Astrocyte (in vitro differentiated cells and primary cell): ENCODE measurements at regions not wholly inside any gene's neighbourhood (a gene's known extent, or its start where the extent isn't known, plus 50 kb on each side); places are given as distances from the start of the nearest gene placed in this dataset.

ENCODE experiments used
- DNase-seq: peaks from one replicate; pipeline ENCODE4 v3.0.0-alpha.2; 2010; ENCODE audit warnings: low read depth
- FAIRE-seq: peaks from 2 replicates; lab custom pipeline; 2011; peaks lifted over from hg19 to GRCh38; lab: Jason Lieb, UNC
- H2AFZ ChIP-seq: 2 replicates; pipeline ENCODE4 v1.6.0; 2012; ENCODE audit warnings: low read depth, low read length, inconsistent platforms
- H3K27ac ChIP-seq: 2 replicates; pipeline ENCODE4 v1.5.1; 2011; ENCODE audit warnings: low read depth, low read length, inconsistent platforms
- H3K27me3 ChIP-seq: 2 replicates; pipeline ENCODE4 v1.6.0; 2011; ENCODE audit warnings: low read length, inconsistent platforms; ENCODE audit not compliant: insufficient read depth
- H3K36me3 ChIP-seq: 2 replicates; pipeline ENCODE4 v1.5.1; 2011; ENCODE audit warnings: low read length, inconsistent platforms; ENCODE audit not compliant: insufficient read depth
- H3K4me1 ChIP-seq: 2 replicates; pipeline ENCODE4 v1.5.1; 2011; ENCODE audit warnings: low read length, inconsistent platforms; ENCODE audit not compliant: insufficient read depth
- H3K4me2 ChIP-seq: 2 replicates; pipeline ENCODE4 v1.6.0; 2012; ENCODE audit warnings: low read length, inconsistent platforms
- H3K4me3 ChIP-seq: 2 replicates; pipeline ENCODE4 v1.5.1; 2011; ENCODE audit warnings: low read depth, mild to moderate bottlenecking, low read length, inconsistent platforms; ENCODE audit not compliant: insufficient read depth
- H3K79me2 ChIP-seq: 2 replicates; pipeline ENCODE4 v1.6.0; 2012; ENCODE audit warnings: mild to moderate bottlenecking, low read length, inconsistent platforms; ENCODE audit not compliant: insufficient read depth
- H3K9ac ChIP-seq: 2 replicates; pipeline ENCODE4 v1.6.0; 2012; ENCODE audit warnings: mild to moderate bottlenecking, low read length, inconsistent platforms
- H3K9me3 ChIP-seq: 2 replicates; pipeline ENCODE4 v1.5.1; 2012; ENCODE audit warnings: low read depth, mild to moderate bottlenecking, low read length, inconsistent platforms; ENCODE audit not compliant: insufficient read depth
- H4K20me1 ChIP-seq: 2 replicates; pipeline ENCODE4 v1.6.0; 2012; ENCODE audit warnings: low read length, inconsistent platforms; ENCODE audit not compliant: insufficient read depth
- H3K27ac Mint-ChIP-seq: one replicate; pipeline ENCODE4 v1.8.0; 2021; ENCODE audit warnings: mild to moderate bottlenecking, mixed read lengths; ENCODE audit not compliant: unreplicated experiment
- H3K27me3 Mint-ChIP-seq: one replicate; pipeline ENCODE4 v1.8.0; 2021; ENCODE audit warnings: low read depth, mixed read lengths; ENCODE audit not compliant: unreplicated experiment
- H3K36me3 Mint-ChIP-seq: one replicate; pipeline ENCODE4 v1.8.0; 2021; ENCODE audit warnings: low read depth, mixed read lengths; ENCODE audit not compliant: unreplicated experiment
- H3K4me1 Mint-ChIP-seq: one replicate; pipeline ENCODE4 v1.8.0; 2021; ENCODE audit warnings: low read depth, mixed read lengths; ENCODE audit not compliant: unreplicated experiment
- H3K4me3 Mint-ChIP-seq: one replicate; pipeline ENCODE4 v1.8.0; 2021; ENCODE audit warnings: mild to moderate bottlenecking, moderate library complexity, mixed read lengths; ENCODE audit not compliant: unreplicated experiment
- H3K9me3 Mint-ChIP-seq: one replicate; pipeline ENCODE4 v1.8.0; 2021; ENCODE audit warnings: mild to moderate bottlenecking, mixed read lengths; ENCODE audit not compliant: unreplicated experiment
- EZH2 ChIP-seq: IDR thresholded peaks from 2 replicates; pipeline ENCODE4 v1.6.1; 2012; ENCODE audit warnings: mild to moderate bottlenecking, low read length, inconsistent platforms; ENCODE audit not compliant: insufficient read depth
- TF ChIP-seq, protein P1 (sequence below): IDR thresholded peaks from 2 replicates; pipeline ENCODE4 v1.5.1; 2011; ENCODE audit warnings: low read depth, mild to moderate bottlenecking, inconsistent platforms, low read length, moderate library complexity; ENCODE audit not compliant: insufficient read depth

DNA sequence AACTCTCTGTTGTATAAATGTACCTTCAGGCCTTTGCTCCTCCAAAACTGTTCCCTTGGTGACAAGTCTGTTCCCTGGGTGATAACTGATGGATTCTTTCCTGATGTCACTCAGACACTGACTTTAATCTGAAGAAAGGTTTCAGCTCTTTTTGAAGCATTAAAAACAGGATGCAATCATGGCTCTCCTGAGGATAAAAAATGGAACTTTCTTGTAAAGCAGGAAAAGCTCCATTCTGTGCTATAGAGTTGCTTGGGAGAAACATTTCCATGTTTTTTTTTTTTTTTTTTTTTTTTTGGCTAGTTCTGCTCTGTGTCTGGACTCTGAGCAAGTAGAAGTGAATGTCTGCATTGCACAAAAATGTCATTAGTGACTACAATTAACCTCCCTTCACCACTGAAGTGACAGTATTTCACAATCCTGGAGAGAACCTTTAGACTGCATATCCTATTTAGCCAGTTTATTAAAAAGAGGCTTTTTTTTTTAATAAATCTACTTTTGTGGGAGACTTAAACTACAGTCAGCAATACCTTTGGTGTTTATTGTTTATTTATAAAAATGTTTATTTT is 101.7 kb upstream of the PRMT6 start:
- FAIRE-seq (no peak), DNase-seq (no peak)
- Mint-ChIP-seq H3K4me1 (peaks cover 5% of the 10 kb centered on the region), H3K9me3 (no peaks in the 10 kb centered on the region), H3K36me3 (no peaks in the 10 kb centered on the region), H3K27ac (no peak overlapping the region), H3K27me3 (peaks cover 1% of the 10 kb centered on the region), H3K4me3 (no peak overlapping the region)
- Histone ChIP-seq H3K36me3 (no peaks in the 10 kb centered on the region), H3K9me3 (no peaks in the 10 kb centered on the region), H3K9ac (no peak overlapping the region), H3K27ac (no peak overlapping the region), H4K20me1 (no peaks in the 10 kb centered on the region), H2AFZ (no peak overlapping the region), H3K4me3 (no peak overlapping the region), H3K4me2 (no peak overlapping the region), H3K4me1 (no peaks in the 10 kb centered on the region), H3K79me2 (no peaks in the 10 kb centered on the region), H3K27me3 (no peaks in the 10 kb centered on the region)
- TF ChIP-seq, protein P1, sequence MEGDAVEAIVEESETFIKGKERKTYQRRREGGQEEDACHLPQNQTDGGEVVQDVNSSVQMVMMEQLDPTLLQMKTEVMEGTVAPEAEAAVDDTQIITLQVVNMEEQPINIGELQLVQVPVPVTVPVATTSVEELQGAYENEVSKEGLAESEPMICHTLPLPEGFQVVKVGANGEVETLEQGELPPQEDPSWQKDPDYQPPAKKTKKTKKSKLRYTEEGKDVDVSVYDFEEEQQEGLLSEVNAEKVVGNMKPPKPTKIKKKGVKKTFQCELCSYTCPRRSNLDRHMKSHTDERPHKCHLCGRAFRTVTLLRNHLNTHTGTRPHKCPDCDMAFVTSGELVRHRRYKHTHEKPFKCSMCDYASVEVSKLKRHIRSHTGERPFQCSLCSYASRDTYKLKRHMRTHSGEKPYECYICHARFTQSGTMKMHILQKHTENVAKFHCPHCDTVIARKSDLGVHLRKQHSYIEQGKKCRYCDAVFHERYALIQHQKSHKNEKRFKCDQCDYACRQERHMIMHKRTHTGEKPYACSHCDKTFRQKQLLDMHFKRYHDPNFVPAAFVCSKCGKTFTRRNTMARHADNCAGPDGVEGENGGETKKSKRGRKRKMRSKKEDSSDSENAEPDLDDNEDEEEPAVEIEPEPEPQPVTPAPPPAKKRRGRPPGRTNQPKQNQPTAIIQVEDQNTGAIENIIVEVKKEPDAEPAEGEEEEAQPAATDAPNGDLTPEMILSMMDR: no peak
- TF ChIP-seq EZH2: no peak

DNA sequence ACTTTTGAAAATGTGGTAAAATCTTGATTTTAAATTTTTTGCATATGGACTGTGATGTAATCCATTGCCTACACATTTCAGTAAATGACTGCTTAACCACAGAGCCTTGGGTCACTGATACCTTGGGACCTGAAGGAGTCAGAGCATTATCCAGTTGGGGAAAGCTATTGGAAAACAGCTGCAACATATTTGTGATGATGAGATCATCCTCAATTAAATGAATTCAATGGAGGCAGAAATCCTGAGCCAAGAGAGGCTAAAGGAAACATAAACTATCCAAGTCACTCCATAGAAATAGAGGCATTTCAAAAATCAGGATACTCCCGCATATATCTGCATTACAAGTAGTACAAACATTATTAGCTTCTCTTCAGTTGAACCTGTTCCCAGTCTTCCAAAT is 99.8 kb upstream of the PRMT6 start:
- no peaks in the 10 kb centered on the region for H3K36me3 Mint-ChIP-seq
- no peak overlapping the region for H3K4me2 ChIP-seq
- no peak for TF ChIP-seq EZH2
- TF ChIP-seq, protein P1: no peak
- H3K9me3 ChIP-seq: no peaks in the 10 kb centered on the region
- H3K4me3 ChIP-seq: no peak overlapping the region
- no peaks in the 10 kb centered on the region for H4K20me1 ChIP-seq
- H3K4me1 Mint-ChIP-seq: peaks cover 5% of the 10 kb centered on the region
- no peaks in the 10 kb centered on the region for H3K9me3 Mint-ChIP-seq
- FAIRE-seq (no peak), DNase-seq (peak; percentile 39)
- no peak overlapping the region for H3K27ac ChIP-seq
- H3K4me3 Mint-ChIP-seq: no peak overlapping the region
- H3K79me2 ChIP-seq: no peaks in the 10 kb centered on the region
- H3K36me3 ChIP-seq: no peaks in the 10 kb centered on the region
- peaks cover 1% of the 10 kb centered on the region for H3K27me3 Mint-ChIP-seq
- H3K4me1 ChIP-seq: no peaks in the 10 kb centered on the region
- no peak overlapping the region for H3K9ac ChIP-seq
- no peak overlapping the region for H3K27ac Mint-ChIP-seq
- no peaks in the 10 kb centered on the region for H3K27me3 ChIP-seq
- H2AFZ ChIP-seq: no peak overlapping the region

DNA sequence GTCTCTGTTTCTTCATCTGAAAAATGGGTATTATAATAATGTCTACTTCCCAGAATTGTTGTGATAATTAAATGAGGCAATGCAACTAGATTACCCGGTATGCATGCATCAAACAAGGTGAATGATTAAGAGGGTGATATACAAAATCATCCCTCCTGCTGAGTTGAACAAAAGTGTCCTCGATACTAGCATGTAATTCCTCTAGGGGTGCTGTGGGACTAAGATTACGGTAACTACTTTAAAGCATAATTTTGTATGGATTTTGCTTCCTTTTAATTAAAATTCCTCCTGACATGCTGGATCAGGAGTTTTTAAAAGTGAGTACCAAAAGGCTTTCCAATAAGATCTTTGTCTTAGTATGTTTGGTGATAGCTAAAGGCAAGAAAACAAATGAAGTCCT is 98.7 kb upstream of the PRMT6 start:
- Mint-ChIP-seq H3K36me3 (no peaks in the 10 kb centered on the region), H3K4me3 (no peak overlapping the region), H3K9me3 (no peaks in the 10 kb centered on the region), H3K4me1 (peaks cover 4% of the 10 kb centered on the region), H3K27ac (no peak overlapping the region), H3K27me3 (peaks cover 1% of the 10 kb centered on the region)
- H3K36me3 ChIP-seq: no peaks in the 10 kb centered on the region
- no peaks in the 10 kb centered on the region for H3K4me1 ChIP-seq
- H3K27ac ChIP-seq: no peak overlapping the region
- no peak overlapping the region for H2AFZ ChIP-seq
- DNase-seq (no peak), FAIRE-seq (no peak)
- no peak overlapping the region for H3K9ac ChIP-seq
- no peaks in the 10 kb centered on the region for H4K20me1 ChIP-seq
- H3K4me2 ChIP-seq: no peak overlapping the region
- H3K79me2 ChIP-seq: no peaks in the 10 kb centered on the region
- no peak overlapping the region for H3K4me3 ChIP-seq
- TF ChIP-seq EZH2: no peak
- TF ChIP-seq, protein P1: no peak
- H3K9me3 ChIP-seq: no peaks in the 10 kb centered on the region
- H3K27me3 ChIP-seq: no peaks in the 10 kb centered on the region
